ENCODE measurements at regions not wholly inside any gene's neighbourhood (a gene's known extent, or its start where the extent isn't known, plus 50 kb on each side); places are given as distances from the start of the nearest gene placed in this dataset.

DNA sequence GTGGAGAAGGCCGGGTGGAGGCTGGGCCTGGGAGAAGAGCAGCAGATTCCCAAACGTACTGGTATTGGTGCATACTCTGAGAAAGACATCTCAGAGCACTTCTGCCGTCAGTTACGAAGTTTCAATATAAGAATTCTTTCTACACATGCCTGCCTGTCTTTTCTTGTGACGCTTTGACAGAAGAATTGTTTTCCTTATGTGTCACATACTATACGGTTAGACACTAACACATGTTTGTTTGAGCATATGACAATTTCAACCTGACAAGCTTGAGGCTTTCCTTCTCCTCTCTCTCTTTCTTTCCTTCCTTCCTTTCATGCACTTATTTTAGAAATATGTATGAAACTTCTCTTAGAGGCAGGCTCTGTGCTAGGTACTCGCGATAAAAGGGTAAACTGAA, 360.0 kb downstream of the QKI start:
- no peak overlapping the region for H3K4me2 ChIP-seq (ENCODE audit: low read length)
- no peak overlapping the region for H3K4me3 ChIP-seq (replicated peaks in 1 of 2; ENCODE audit: low read depth in 1 of 2, low read length in 2 of 2)
- DNase-seq (ENCODE audit: low read depth, low spot score) (no peak), ATAC-seq (no peak)
- no peaks in the 10 kb centered on the region for H3K9me3 ChIP-seq (ENCODE audit: control insufficient read depth in 1 of 2, insufficient read depth in 1 of 2, low read depth in 1 of 2, low read length in 2 of 2)
- intact Hi-C loops (cut with micrococcal nuclease): no loop called here
- ChIA-PET POLR2A (no interaction called here), RAD21 (ENCODE audit: low non-redundant PET in 1 of 2, low total read pairs in 2 of 2, uncharacterized antibody in 2 of 2, unreplicated experiment in 2 of 2) (no interaction called here), CTCF (no interaction called here)
- no peak overlapping the region for H3K27ac ChIP-seq (ENCODE audit: low read depth, low read length)
- TF ChIP-seq ZNF274 (IDR thresholded peaks at IDR 0.05; ENCODE audit: low read depth, low read length): no peak
- TF ChIP-seq RAD21 (IDR thresholded peaks at IDR 0.05; ENCODE audit: low read depth): no peak
- TF ChIP-seq, protein P1, sequence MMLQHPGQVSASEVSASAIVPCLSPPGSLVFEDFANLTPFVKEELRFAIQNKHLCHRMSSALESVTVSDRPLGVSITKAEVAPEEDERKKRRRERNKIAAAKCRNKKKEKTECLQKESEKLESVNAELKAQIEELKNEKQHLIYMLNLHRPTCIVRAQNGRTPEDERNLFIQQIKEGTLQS (IDR thresholded peaks at IDR 0.05): no peak
- TF ChIP-seq POLR2A (IDR thresholded peaks at IDR 0.05; ENCODE audit: borderline replicate concordance, extremely low read depth, insufficient read depth, insufficient read length): no peak
- no peak for TF ChIP-seq EGR1 (IDR thresholded peaks at IDR 0.05; ENCODE audit: low read depth)
- TF ChIP-seq, protein P2, sequence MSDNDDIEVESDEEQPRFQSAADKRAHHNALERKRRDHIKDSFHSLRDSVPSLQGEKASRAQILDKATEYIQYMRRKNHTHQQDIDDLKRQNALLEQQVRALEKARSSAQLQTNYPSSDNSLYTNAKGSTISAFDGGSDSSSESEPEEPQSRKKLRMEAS (IDR thresholded peaks at IDR 0.05): no peak
- no TSS peak for BruUV-seq (replicated peaks)
- no peaks in the 10 kb centered on the region for H3K9me2 ChIP-seq (ENCODE audit: insufficient read depth)
- H3K9ac ChIP-seq (ENCODE audit: low read length): no peak overlapping the region
- no peaks in the 10 kb centered on the region for H3K4me1 ChIP-seq (ENCODE audit: control insufficient read depth in 1 of 2, insufficient read depth in 2 of 2, low read length in 2 of 2)
- no peaks in the 10 kb centered on the region for H3K36me3 ChIP-seq (ENCODE audit: control insufficient read depth in 1 of 2, insufficient read depth in 2 of 2, low read length in 2 of 2)
- no peak overlapping the region for H2AFZ ChIP-seq (ENCODE audit: low read depth, low read length, poor library complexity, severe bottlenecking)
- no peaks in the 10 kb centered on the region for H4K20me1 ChIP-seq (ENCODE audit: insufficient read depth)
- no peaks in the 10 kb centered on the region for H3K79me2 ChIP-seq (ENCODE audit: insufficient read depth, low read length)
- H3K27me3 ChIP-seq (ENCODE audit: insufficient read depth, low read length): no peaks in the 10 kb centered on the region

DNA sequence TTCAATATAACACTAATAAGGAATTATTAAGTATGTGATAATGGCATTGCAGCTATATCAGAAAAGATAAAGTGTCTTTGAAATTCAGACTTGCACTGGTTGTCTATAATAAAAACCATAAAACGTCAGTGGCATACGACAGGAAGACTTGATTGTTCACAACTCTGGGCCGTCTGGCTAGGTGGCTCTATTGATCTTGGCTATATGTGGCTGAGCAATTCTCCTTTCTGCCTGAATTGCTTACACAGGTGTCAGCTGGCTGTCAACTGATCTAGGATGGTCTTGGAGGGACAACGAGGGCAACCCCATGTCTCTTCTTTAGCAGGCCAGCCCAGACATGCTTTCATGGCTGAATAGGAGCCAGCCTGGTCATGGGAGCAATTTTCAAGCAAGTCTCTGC, 359.1 kb downstream of the QKI start:
- no TSS peak for BruUV-seq (replicated peaks)
- ATAC-seq (no peak), DNase-seq (ENCODE audit: low read depth, low spot score) (no peak)
- POLR2A ChIA-PET: no interaction called here
- H3K27me3 ChIP-seq (ENCODE audit: insufficient read depth, low read length): no peaks in the 10 kb centered on the region
- H3K4me3 ChIP-seq (replicated peaks in 1 of 2; ENCODE audit: low read depth in 1 of 2, low read length in 2 of 2): no peak overlapping the region
- no peaks in the 10 kb centered on the region for H4K20me1 ChIP-seq (ENCODE audit: insufficient read depth)
- no peak overlapping the region for H3K9ac ChIP-seq (ENCODE audit: low read length)
- H3K79me2 ChIP-seq (ENCODE audit: insufficient read depth, low read length): no peaks in the 10 kb centered on the region
- H3K36me3 ChIP-seq (ENCODE audit: control insufficient read depth in 1 of 2, insufficient read depth in 2 of 2, low read length in 2 of 2): no peaks in the 10 kb centered on the region
- H2AFZ ChIP-seq (ENCODE audit: low read depth, low read length, poor library complexity, severe bottlenecking): no peak overlapping the region
- H3K4me2 ChIP-seq (ENCODE audit: low read length): no peak overlapping the region
- TF ChIP-seq EZH2 (IDR thresholded peaks at IDR 0.05) (no peak), POLR2A (IDR thresholded peaks at IDR 0.05; ENCODE audit: borderline replicate concordance, extremely low read depth, insufficient read depth, insufficient read length) (no peak), ZFX (IDR thresholded peaks at IDR 0.05) (no peak)
- TF ChIP-seq, protein P2 (IDR thresholded peaks at IDR 0.05): no peak
- CTCF ChIA-PET: no interaction called here
- no peaks in the 10 kb centered on the region for H3K4me1 ChIP-seq (ENCODE audit: control insufficient read depth in 1 of 2, insufficient read depth in 2 of 2, low read length in 2 of 2)
- H3K27ac ChIP-seq (ENCODE audit: low read depth, low read length): no peak overlapping the region
- no peaks in the 10 kb centered on the region for H3K9me2 ChIP-seq (ENCODE audit: insufficient read depth)
- H3K9me3 ChIP-seq (ENCODE audit: control insufficient read depth in 1 of 2, insufficient read depth in 1 of 2, low read depth in 1 of 2, low read length in 2 of 2): 0 out of 4 replicates have a peak, but pooled peaks cover 0 to 3% of the 10 kb centered on the region in 2 experiments
- RAD21 ChIA-PET (ENCODE audit: low non-redundant PET in 1 of 2, low total read pairs in 2 of 2, uncharacterized antibody in 2 of 2, unreplicated experiment in 2 of 2): no interaction called here
- intact Hi-C loops (cut with micrococcal nuclease): no loop called here
